Keratinocyte (primary cell): ENCODE measurements at regions not wholly inside any gene's neighbourhood (a gene's known extent, or its start where the extent isn't known, plus 50 kb on each side); places are given as distances from the start of the nearest gene placed in this dataset.

Experiments used
- DNase-seq: peaks from one replicate; pipeline ENCODE4 v3.0.0-alpha.2; 2011; ENCODE audit warnings: low read depth, missing footprints, low spot score
- FAIRE-seq: peaks from 2 replicates; lab custom pipeline; 2011; peaks lifted over from hg19 to GRCh38; lab: Jason Lieb, UNC
- H2AFZ ChIP-seq: 2 replicates; pipeline ENCODE4 v1.6.0; 2012; ENCODE audit warnings: low read length, control low read depth, inconsistent platforms; ENCODE audit not compliant: control insufficient read depth
- H3K27ac ChIP-seq: 2 replicates; pipeline ENCODE4 v1.5.1; 2011; ENCODE audit warnings: low read length; ENCODE audit not compliant: control insufficient read depth, insufficient read depth
- H3K27me3 ChIP-seq: 3 replicates; pipeline ENCODE4 v1.6.0; 2011; ENCODE audit warnings: low read length; ENCODE audit not compliant: control insufficient read depth, insufficient read depth; ENCODE audit errors: extremely low read depth
- H3K36me3 ChIP-seq, 2 experiments: 2 replicates in 1 of 2; 3 replicates in 1 of 2; pipeline ENCODE4 v1.5.1; 2011; ENCODE audit warnings: low read length in 2 of 2, mild to moderate bottlenecking in 1 of 2; ENCODE audit not compliant: control insufficient read depth in 2 of 2, insufficient read depth in 2 of 2; ENCODE audit errors: extremely low read depth in 1 of 2
- H3K4me1 ChIP-seq: 3 replicates; pipeline ENCODE4 v1.5.1; 2011; ENCODE audit warnings: low read length; ENCODE audit not compliant: control insufficient read depth, insufficient read depth; ENCODE audit errors: extremely low read depth
- H3K4me2 ChIP-seq: 3 replicates; pipeline ENCODE4 v1.6.0; 2011; ENCODE audit warnings: low read depth, low read length; ENCODE audit not compliant: control insufficient read depth, insufficient read depth; ENCODE audit errors: extremely low read depth
- H3K4me3 ChIP-seq, 3 experiments: fragments of 200-600 bp in 1 of 3; sonication (generic) in 1 of 3; 2 replicates in 2 of 3; 3 replicates in 1 of 3; pipeline ENCODE4 v1.5.1; 2011 to 2016; ENCODE audit warnings: low read length in 3 of 3, mild to moderate bottlenecking in 3 of 3, control low read depth in 2 of 3, inconsistent platforms in 1 of 3, low read depth in 1 of 3, mixed read lengths in 1 of 3, mixed run types in 1 of 3, moderate library complexity in 1 of 3; ENCODE audit not compliant: control insufficient read depth in 2 of 3, insufficient read depth in 2 of 3; ENCODE audit errors: extremely low read depth in 1 of 3
- H3K79me2 ChIP-seq: 2 replicates; pipeline ENCODE4 v1.6.0; 2012; ENCODE audit warnings: low read length; ENCODE audit not compliant: control insufficient read depth, insufficient read depth
- H3K9ac ChIP-seq: 3 replicates; pipeline ENCODE4 v1.6.0; 2011; ENCODE audit warnings: low read length; ENCODE audit not compliant: control insufficient read depth, insufficient read depth; ENCODE audit errors: extremely low read depth
- H3K9me1 ChIP-seq: 3 replicates; pipeline ENCODE4 v1.6.0; 2011; ENCODE audit warnings: low read length; ENCODE audit not compliant: control insufficient read depth, insufficient read depth; ENCODE audit errors: extremely low read depth
- H3K9me3 ChIP-seq: 2 replicates; pipeline ENCODE4 v1.5.1; 2012; ENCODE audit warnings: low read depth, low read length; ENCODE audit not compliant: control insufficient read depth
- H4K20me1 ChIP-seq: 3 replicates; pipeline ENCODE4 v1.6.0; 2011; ENCODE audit warnings: low read length; ENCODE audit not compliant: control insufficient read depth, insufficient read depth; ENCODE audit errors: extremely low read depth
- EZH2 ChIP-seq: IDR thresholded peaks from one replicate; pipeline ENCODE4 v1.6.1; 2012; ENCODE audit warnings: inconsistent platforms, mild to moderate bottlenecking, low read length, moderate library complexity
- dilution Hi-C: fragments of 300-500 bp; cut with MboI; formaldehyde crosslinking; loops from one replicate; pipeline ENCODE4 v1.7.0; 2020; ENCODE audit warnings: low sequenced_read_pairs; ENCODE audit not compliant: extremely low pct_ligation_motif_present
- TF ChIP-seq, protein P1 (sequence below), 3 experiments: IDR thresholded peaks in 1 of 3; conservative IDR thresholded peaks in 1 of 3; optimal IDR thresholded peaks in 1 of 3; 2 replicates in 2 of 3; 3 replicates in 1 of 3; pipeline versions ENCODE3 to v1.5.1; 2011; ENCODE audit warnings: low read length in 3 of 3, mild to moderate bottlenecking in 3 of 3, moderate library complexity in 2 of 3, control low read depth in 1 of 3, inconsistent platforms in 1 of 3; ENCODE audit not compliant: insufficient read depth in 2 of 3; ENCODE audit errors: extremely low read depth in 1 of 3

DNA sequence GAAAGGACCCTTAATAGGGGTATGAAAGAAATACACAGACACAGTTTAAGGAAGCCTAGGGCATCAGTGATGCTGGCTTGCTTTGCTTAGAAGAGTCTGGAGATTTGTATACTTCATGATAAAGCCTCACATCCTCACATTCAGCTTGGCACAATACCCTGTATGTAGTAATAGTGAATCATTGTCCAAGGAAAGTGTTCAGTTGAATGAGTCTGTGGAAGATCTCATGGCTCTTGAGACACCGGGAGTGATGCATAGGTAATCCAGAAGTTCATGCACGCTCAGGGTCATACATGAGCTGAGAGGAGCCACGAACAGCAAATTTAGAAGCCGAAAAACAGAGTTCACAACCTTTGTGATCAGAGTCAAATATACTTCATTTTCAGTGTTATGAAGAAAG, 537.2 kb upstream of the TMPRSS15 start:
- no peak overlapping the region for H3K4me2 ChIP-seq
- no peak overlapping the region for H3K4me3 ChIP-seq
- no peak overlapping the region for H3K9ac ChIP-seq
- H3K9me3 ChIP-seq: no peaks in the 10 kb centered on the region
- FAIRE-seq (no peak), DNase-seq (no peak)
- H3K27me3 ChIP-seq: no peaks in the 10 kb centered on the region
- no peak overlapping the region for H2AFZ ChIP-seq
- H3K4me1 ChIP-seq: no peaks in the 10 kb centered on the region
- no peaks in the 10 kb centered on the region for H3K36me3 ChIP-seq
- H3K9me1 ChIP-seq: no peaks in the 10 kb centered on the region
- TF ChIP-seq EZH2: no peak
- TF ChIP-seq, protein P1, sequence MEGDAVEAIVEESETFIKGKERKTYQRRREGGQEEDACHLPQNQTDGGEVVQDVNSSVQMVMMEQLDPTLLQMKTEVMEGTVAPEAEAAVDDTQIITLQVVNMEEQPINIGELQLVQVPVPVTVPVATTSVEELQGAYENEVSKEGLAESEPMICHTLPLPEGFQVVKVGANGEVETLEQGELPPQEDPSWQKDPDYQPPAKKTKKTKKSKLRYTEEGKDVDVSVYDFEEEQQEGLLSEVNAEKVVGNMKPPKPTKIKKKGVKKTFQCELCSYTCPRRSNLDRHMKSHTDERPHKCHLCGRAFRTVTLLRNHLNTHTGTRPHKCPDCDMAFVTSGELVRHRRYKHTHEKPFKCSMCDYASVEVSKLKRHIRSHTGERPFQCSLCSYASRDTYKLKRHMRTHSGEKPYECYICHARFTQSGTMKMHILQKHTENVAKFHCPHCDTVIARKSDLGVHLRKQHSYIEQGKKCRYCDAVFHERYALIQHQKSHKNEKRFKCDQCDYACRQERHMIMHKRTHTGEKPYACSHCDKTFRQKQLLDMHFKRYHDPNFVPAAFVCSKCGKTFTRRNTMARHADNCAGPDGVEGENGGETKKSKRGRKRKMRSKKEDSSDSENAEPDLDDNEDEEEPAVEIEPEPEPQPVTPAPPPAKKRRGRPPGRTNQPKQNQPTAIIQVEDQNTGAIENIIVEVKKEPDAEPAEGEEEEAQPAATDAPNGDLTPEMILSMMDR (optimal IDR thresholded peaks at IDR 0.05 in 1 of 3, IDR thresholded peaks at IDR 0.05 in 1 of 3, conservative IDR thresholded peaks at IDR 0.05 in 1 of 3; ENCODE audit: extremely low read depth in 1 of 3, insufficient read depth in 2 of 3, low read length in 3 of 3): no peak
- no peaks in the 10 kb centered on the region for H4K20me1 ChIP-seq
- H3K79me2 ChIP-seq: no peaks in the 10 kb centered on the region
- dilution Hi-C loops: no loop called here
- no peak overlapping the region for H3K27ac ChIP-seq

DNA sequence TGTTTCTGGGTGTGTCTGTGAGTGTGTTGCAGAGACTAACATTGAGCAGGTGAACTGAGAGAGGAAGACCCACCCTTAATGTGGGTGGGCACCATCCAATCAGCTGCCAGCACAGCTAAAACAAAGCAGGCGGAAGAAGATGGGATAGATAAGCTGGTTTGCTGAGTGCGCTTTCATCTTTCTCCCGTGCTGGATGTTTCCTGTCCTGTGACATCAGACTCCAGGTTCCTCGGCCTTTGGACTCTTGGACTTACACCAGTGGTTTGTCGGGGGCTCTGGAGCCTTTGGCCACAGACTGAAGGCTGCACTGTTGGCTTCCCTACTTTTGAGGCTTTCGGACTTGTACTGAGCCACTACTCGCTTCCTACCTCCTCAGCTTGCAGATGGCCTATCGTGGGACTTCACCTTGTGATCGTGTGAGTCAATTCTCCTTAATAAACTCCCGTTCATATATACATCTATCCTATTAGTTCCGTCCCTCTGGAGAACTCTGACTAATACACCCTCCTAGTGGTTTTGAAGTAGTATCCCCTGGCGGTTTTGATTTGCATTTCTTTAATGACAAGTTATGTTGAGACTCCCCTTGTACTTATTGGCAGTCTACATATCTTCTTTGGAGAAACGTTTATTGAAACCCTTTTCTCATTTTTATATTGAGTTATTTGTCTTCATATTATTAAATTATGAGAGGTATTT, 546.6 kb upstream of the TMPRSS15 start:
- TF ChIP-seq EZH2: no peak
- TF ChIP-seq, protein P1 (optimal IDR thresholded peaks at IDR 0.05 in 1 of 3, IDR thresholded peaks at IDR 0.05 in 1 of 3, conservative IDR thresholded peaks at IDR 0.05 in 1 of 3; ENCODE audit: extremely low read depth in 1 of 3, insufficient read depth in 2 of 3, low read length in 3 of 3): no peak
- H3K9me1 ChIP-seq: no peaks in the 10 kb centered on the region
- H3K27me3 ChIP-seq: no peaks in the 10 kb centered on the region
- FAIRE-seq (no peak), DNase-seq (no peak)
- no peak overlapping the region for H2AFZ ChIP-seq
- dilution Hi-C loops: no loop called here
- no peaks in the 10 kb centered on the region for H4K20me1 ChIP-seq
- H3K27ac ChIP-seq: no peak overlapping the region
- no peak overlapping the region for H3K4me3 ChIP-seq
- no peaks in the 10 kb centered on the region for H3K4me1 ChIP-seq
- H3K9me3 ChIP-seq: no peaks in the 10 kb centered on the region
- H3K9ac ChIP-seq: no peak overlapping the region
- no peaks in the 10 kb centered on the region for H3K36me3 ChIP-seq
- no peaks in the 10 kb centered on the region for H3K79me2 ChIP-seq
- H3K4me2 ChIP-seq: no peak overlapping the region
